HCT116 (cell line): ENCODE measurements at regions not wholly inside any gene's neighbourhood (a gene's known extent, or its start where the extent isn't known, plus 50 kb on each side); places are given as distances from the start of the nearest gene placed in this dataset.

Experiments used
- ATAC-seq: fragments of 200-7000 bp; cut with Tn5 transposase; 2 replicates; pipeline ENCODE4 v1.9.1; 2020; ENCODE audit warnings: mild to moderate bottlenecking, moderate library complexity
- BruUV-seq: library from RNA; stranded (reverse); fragments of 400-500 nt; replicated peaks from 2 replicates; lab custom pipeline; 2021; lab: Mats Ljungman, UMichigan
- CTCF ChIA-PET: fragments of 300-600 bp; sonication (Branson Sonifier 250); formaldehyde crosslinking; loops from one replicate; lab custom pipeline; 2021; ENCODE audit warnings: antibody characterized with exemption; lab: Charles Lee
- POLR2A ChIA-PET: fragments of 300-600, 350-600 bp; sonication (Branson Sonifier 250); formaldehyde crosslinking; loops from one replicate; lab custom pipeline; 2021; ENCODE audit warnings: antibody characterized with exemption; lab: Charles Lee
- RAD21 ChIA-PET, 2 experiments: fragments of 300-600 bp; sonication (Branson Sonifier 250); formaldehyde crosslinking; loops; one replicate each; lab custom pipeline; 2023; ENCODE audit warnings: low total read pairs in 2 of 2; ENCODE audit not compliant: uncharacterized antibody in 2 of 2, unreplicated experiment in 2 of 2, low non-redundant PET in 1 of 2; lab: Charles Lee
- DNase-seq: peaks from one replicate; pipeline ENCODE4 v3.0.0-alpha.2; 2010; ENCODE audit warnings: low read depth, low spot score
- H2AFZ ChIP-seq: fragments of 200-600 bp; shearing (Covaris generic), sonication (generic); 2 replicates; pipeline ENCODE4 v1.6.1; 2017; ENCODE audit warnings: low read depth, mixed run types, mixed read lengths, antibody characterized with exemption, low read length; ENCODE audit not compliant: poor library complexity, severe bottlenecking
- H3K27ac ChIP-seq: 2 replicates; pipeline ENCODE4 v1.5.1; 2012; ENCODE audit warnings: low read depth, low read length
- H3K27me3 ChIP-seq: fragments of 200-600 bp; sonication (generic); 2 replicates; pipeline ENCODE4 v1.6.1; 2016; ENCODE audit warnings: mixed run types, low read length, mixed read lengths; ENCODE audit not compliant: insufficient read depth
- H3K36me3 ChIP-seq, 2 experiments: fragments of 200-500 bp in 1 of 2; fragments of 200-600 bp in 1 of 2; sonication (Bioruptor generic) in 1 of 2; sonication (generic) in 1 of 2; 2 replicates each; pipeline versions ENCODE4 v1.5.1 to v1.6.1; 2014 to 2016; ENCODE audit warnings: low read length in 2 of 2, inconsistent platforms in 1 of 2, mixed read lengths in 1 of 2, mixed run types in 1 of 2; ENCODE audit not compliant: insufficient read depth in 2 of 2, control insufficient read depth in 1 of 2
- H3K4me1 ChIP-seq, 2 experiments: fragments of 200-600 bp in 1 of 2; sonication (generic) in 1 of 2; 2 replicates each; pipeline versions ENCODE4 v1.5.1 to v1.6.1; 2012 to 2017; ENCODE audit warnings: low read length in 2 of 2, inconsistent platforms in 1 of 2, mild to moderate bottlenecking in 1 of 2, mixed read lengths in 1 of 2, mixed run types in 1 of 2, moderate library complexity in 1 of 2; ENCODE audit not compliant: insufficient read depth in 2 of 2, control insufficient read depth in 1 of 2
- H3K4me2 ChIP-seq: fragments of 200-600 bp; sonication (generic); 2 replicates; pipeline ENCODE4 v1.6.1; 2017; ENCODE audit warnings: mixed run types, low read length, mixed read lengths
- H3K4me3 ChIP-seq, 2 experiments: fragments of 200-600 bp in 1 of 2; sonication (generic) in 1 of 2; replicated peaks in 1 of 2; 2 replicates each; pipeline ENCODE4 v1.5.1; 2011 to 2016; ENCODE audit warnings: low read length in 2 of 2, control low read depth in 1 of 2, low read depth in 1 of 2, mild to moderate bottlenecking in 1 of 2, mixed read lengths in 1 of 2, mixed run types in 1 of 2
- H3K79me2 ChIP-seq: fragments of 200-600 bp; sonication (generic); 2 replicates; pipeline ENCODE4 v1.6.1; 2017; ENCODE audit warnings: mild to moderate bottlenecking, mixed run types, low read length, moderate library complexity, mixed read lengths; ENCODE audit not compliant: insufficient read depth
- H3K9ac ChIP-seq: fragments of 200-600 bp; sonication (generic); 2 replicates; pipeline ENCODE4 v1.6.1; 2016; ENCODE audit warnings: low read length, mixed read lengths
- H3K9me2 ChIP-seq: fragments of 200-600 bp; sonication (generic), shearing (Covaris generic); 2 replicates; pipeline ENCODE4 v1.6.1; 2017; ENCODE audit warnings: mixed run types, mild to moderate bottlenecking, moderate library complexity; ENCODE audit not compliant: insufficient read depth
- H3K9me3 ChIP-seq, 2 experiments: fragments of 200-500 bp in 1 of 2; fragments of 200-600 bp in 1 of 2; sonication (Bioruptor generic) in 1 of 2; sonication (generic) in 1 of 2; 2 replicates each; pipeline ENCODE4 v1.6.1; 2014 to 2017; ENCODE audit warnings: low read length in 2 of 2, mixed read lengths in 2 of 2, inconsistent platforms in 1 of 2, low read depth in 1 of 2, mild to moderate bottlenecking in 1 of 2, mixed run types in 1 of 2, moderate library complexity in 1 of 2; ENCODE audit not compliant: control insufficient read depth in 1 of 2, insufficient read depth in 1 of 2
- H4K20me1 ChIP-seq: fragments of 200-600 bp; sonication (generic), shearing (Covaris generic); 2 replicates; pipeline ENCODE4 v1.6.1; 2017; ENCODE audit warnings: mixed run types, mild to moderate bottlenecking, moderate library complexity; ENCODE audit not compliant: insufficient read depth
- ATF3 ChIP-seq: IDR thresholded peaks from 2 replicates; pipeline ENCODE4 v1.6.1; 2012
- CBX3 ChIP-seq: IDR thresholded peaks from 2 replicates; pipeline ENCODE4 v1.6.1; 2012; ENCODE audit warnings: low read depth
- CEBPB ChIP-seq: IDR thresholded peaks from 2 replicates; pipeline ENCODE4 v1.6.1; 2012; ENCODE audit warnings: low read depth
- ELF1 ChIP-seq: IDR thresholded peaks from 2 replicates; pipeline ENCODE4 v1.6.1; 2012; ENCODE audit warnings: low read depth, borderline replicate concordance
- EZH2 ChIP-seq: fragments of 200-600 bp; sonication (generic); IDR thresholded peaks from 2 replicates; pipeline ENCODE4 v1.6.1; 2017; ENCODE audit warnings: antibody characterized with exemption, mixed run types
- EZH2phosphoT487 ChIP-seq: fragments of 200-600 bp; IDR thresholded peaks from 2 replicates; pipeline ENCODE4 v1.6.1; 2018; ENCODE audit warnings: antibody characterized with exemption, borderline replicate concordance
- FOSL1 ChIP-seq: IDR thresholded peaks from 2 replicates; pipeline ENCODE4 v1.6.1; 2012; ENCODE audit warnings: low read depth
- JUND ChIP-seq: IDR thresholded peaks from 2 replicates; pipeline ENCODE4 v1.6.1; 2012
- POLR2AphosphoS5 ChIP-seq: IDR thresholded peaks from 2 replicates; pipeline ENCODE4 v1.6.1; 2011; ENCODE audit warnings: mild to moderate bottlenecking, low read depth, low read length, moderate library complexity
- SIN3A ChIP-seq: IDR thresholded peaks from 2 replicates; pipeline ENCODE4 v1.6.1; 2012; ENCODE audit warnings: low read depth
- SP1 ChIP-seq: IDR thresholded peaks from 2 replicates; pipeline ENCODE4 v1.6.1; 2012; ENCODE audit warnings: low read depth
- SRF ChIP-seq: IDR thresholded peaks from 2 replicates; pipeline ENCODE4 v1.6.1; 2012; ENCODE audit warnings: low read depth
- YY1 ChIP-seq: IDR thresholded peaks from 2 replicates; pipeline ENCODE4 v1.6.1; 2011; ENCODE audit warnings: low read length, low read depth, moderate library complexity, mild to moderate bottlenecking; ENCODE audit not compliant: insufficient replicate concordance; ENCODE audit errors: extremely low read depth
- ZFX ChIP-seq: fragments of 450-650 bp; IDR thresholded peaks from 2 replicates; pipeline ENCODE4 v1.6.1; 2017
- ZNF274 ChIP-seq: fragments of 200-500 bp; sonication (Bioruptor generic); IDR thresholded peaks from 2 replicates; pipeline ENCODE4 v1.6.1; 2014; ENCODE audit warnings: mild to moderate bottlenecking, low read depth, low read length, inconsistent platforms
- intact Hi-C: fragments of 100-400 bp; cut with micrococcal nuclease; formaldehyde crosslinking; loops from 2 replicates; pipeline ENCODE4 v1.10.0; 2022

- ChIA-PET RAD21 (no interaction called here), POLR2A (no interaction called here), CTCF (no interaction called here)
- Histone ChIP-seq H3K27me3 (peaks cover 20% of the 10 kb centered on the region), H4K20me1 (no peaks in the 10 kb centered on the region), H3K27ac (no peak overlapping the region), H3K4me3 (no peak overlapping the region), H3K4me2 (no peak overlapping the region), H3K4me1 (no peaks in the 10 kb centered on the region), H3K36me3 (no peaks in the 10 kb centered on the region), H3K9me3 (no peaks in the 10 kb centered on the region), H3K79me2 (no peaks in the 10 kb centered on the region), H3K9ac (no peak overlapping the region), H2AFZ (no peak overlapping the region), H3K9me2 (no peaks in the 10 kb centered on the region)
- intact Hi-C loops: no loop called here
- no peak for ATAC-seq
- TF ChIP-seq EZH2phosphoT487 (no peak), ZFX (no peak), SP1 (no peak), FOSL1 (no peak)
- BruUV-seq: no TSS peak
- no peak for DNase-seq
These were observed 266.4 kb downstream of the ICE1 start for GRCh38 chr5:5688925-5689310.

- intact Hi-C loops: no loop called here
- no peaks in the 10 kb centered on the region for H3K9me3 ChIP-seq
- no TSS peak for BruUV-seq
- peaks cover 18% of the 10 kb centered on the region for H3K27me3 ChIP-seq
- H3K9ac ChIP-seq: no peak overlapping the region
- H4K20me1 ChIP-seq: no peaks in the 10 kb centered on the region
- H2AFZ ChIP-seq: no peak overlapping the region
- H3K79me2 ChIP-seq: no peaks in the 10 kb centered on the region
- no peak for TF ChIP-seq JUND
- no peak for TF ChIP-seq EZH2
- no peak for TF ChIP-seq CEBPB
- TF ChIP-seq ELF1: no peak
- no peak for TF ChIP-seq POLR2AphosphoS5
- no peak for TF ChIP-seq SRF
- TF ChIP-seq CBX3: no peak
- TF ChIP-seq YY1: no peak
- TF ChIP-seq SIN3A: no peak
- TF ChIP-seq ATF3: no peak
- no peak for TF ChIP-seq ZNF274
- H3K9me2 ChIP-seq: no peaks in the 10 kb centered on the region
- H3K27ac ChIP-seq: no peak overlapping the region
- POLR2A ChIA-PET: no interaction called here
- ATAC-seq: no peak
- H3K4me2 ChIP-seq: no peak overlapping the region
- no peak overlapping the region for H3K4me3 ChIP-seq
- H3K4me1 ChIP-seq: no peaks in the 10 kb centered on the region
- CTCF ChIA-PET: no interaction called here
- RAD21 ChIA-PET: no interaction called here
- DNase-seq: no peak
- no peaks in the 10 kb centered on the region for H3K36me3 ChIP-seq
These were observed 265.9 kb downstream of the ICE1 start for GRCh38 chr5:5688194-5688924.
